GM23338 (cell line): ENCODE measurements at regions not wholly inside any gene's neighbourhood (a gene's known extent, or its start where the extent isn't known, plus 50 kb on each side); places are given as distances from the start of the nearest gene placed in this dataset.
A peak's percentile ranks its signal among the peaks of the same experiment; 100 is the strongest.

Experiments
- ATAC-seq: fragments of 200-7000 bp; cut with Tn5 transposase; 3 replicates; pipeline ENCODE4 v1.9.1; 2020
- DNase-seq: peaks from one replicate; pipeline ENCODE4 v3.0.0-alpha.2; 2015; ENCODE audit warnings: low spot score
- H2AFZ ChIP-seq: fragments of 200-600 bp; sonication (generic); 2 replicates; pipeline ENCODE4 v1.8.0; 2016; ENCODE audit warnings: antibody characterized with exemption, mild to moderate bottlenecking, moderate library complexity
- H3F3A ChIP-seq: fragments of 200-600 bp; sonication (generic); replicated peaks from 2 replicates; pipeline ENCODE4 v1.8.0; 2017; ENCODE audit warnings: antibody characterized with exemption, mixed run types, low read depth
- H3K27ac ChIP-seq: fragments of 200-600 bp; sonication (generic); 2 replicates; pipeline ENCODE4 v1.6.1; 2016; ENCODE audit warnings: low read depth
- H3K27me3 ChIP-seq: fragments of 200-600 bp; sonication (generic); 2 replicates; pipeline ENCODE4 v1.8.0; 2016; ENCODE audit warnings: mild to moderate bottlenecking, mixed run types, moderate library complexity; ENCODE audit not compliant: insufficient read depth
- H3K36me3 ChIP-seq: fragments of 200-600 bp; sonication (generic); 2 replicates; pipeline ENCODE4 v1.8.0; 2016; ENCODE audit warnings: mild to moderate bottlenecking; ENCODE audit not compliant: insufficient read depth
- H3K4me1 ChIP-seq: fragments of 200-600 bp; sonication (generic); 2 replicates; pipeline ENCODE4 v1.8.0; 2016; ENCODE audit warnings: mild to moderate bottlenecking, moderate library complexity; ENCODE audit not compliant: insufficient read depth
- H3K4me2 ChIP-seq: fragments of 200-600 bp; sonication (generic); 2 replicates; pipeline ENCODE4 v1.7.1; 2017; ENCODE audit warnings: mixed run types
- H3K4me3 ChIP-seq: fragments of 200-600 bp; sonication (generic); 2 replicates; pipeline ENCODE4 v1.6.1; 2016; ENCODE audit warnings: mixed run types
- H3K79me2 ChIP-seq: fragments of 200-600 bp; sonication (generic); replicated peaks from 2 replicates; pipeline ENCODE4 v1.8.0; 2017; ENCODE audit warnings: mild to moderate bottlenecking; ENCODE audit not compliant: insufficient read depth
- H3K9me2 ChIP-seq: fragments of 200-600 bp; sonication (generic); 2 replicates; pipeline ENCODE4 v1.8.0; 2017; ENCODE audit not compliant: insufficient read depth
- H4K20me1 ChIP-seq: fragments of 200-600 bp; sonication (generic); replicated peaks from 2 replicates; pipeline ENCODE4 v1.8.0; 2017; ENCODE audit warnings: mild to moderate bottlenecking; ENCODE audit not compliant: insufficient read depth
- H3K27ac Mint-ChIP-seq: 2 replicates; pipeline ENCODE4 v1.8.0; 2020; ENCODE audit warnings: inconsistent platforms, mild to moderate bottlenecking, moderate library complexity, mixed read lengths
- H3K27me3 Mint-ChIP-seq: 3 replicates; pipeline ENCODE4 v1.8.0; 2022; ENCODE audit warnings: low read depth, mild to moderate bottlenecking, moderate library complexity, mixed read lengths, inconsistent platforms; ENCODE audit not compliant: insufficient read depth, poor library complexity
- H3K36me3 Mint-ChIP-seq: 3 replicates; pipeline ENCODE4 v1.8.0; 2021; ENCODE audit warnings: low read depth, mild to moderate bottlenecking, inconsistent platforms, moderate library complexity, mixed read lengths
- H3K4me1 Mint-ChIP-seq: 3 replicates; pipeline ENCODE4 v1.8.0; 2020; ENCODE audit warnings: mild to moderate bottlenecking, inconsistent platforms, mixed read lengths
- H3K4me3 Mint-ChIP-seq: 3 replicates; pipeline ENCODE4 v1.8.0; 2021; ENCODE audit warnings: moderate library complexity, mild to moderate bottlenecking, inconsistent platforms, mixed read lengths
- H3K9me3 Mint-ChIP-seq: 3 replicates; pipeline ENCODE4 v1.8.0; 2020; ENCODE audit warnings: moderate library complexity, mild to moderate bottlenecking, inconsistent platforms, mixed read lengths
- CREB1 ChIP-seq: fragments of 250-450 bp; sonication (Bioruptor Pico); IDR thresholded peaks from 2 replicates; pipeline ENCODE4 v1.5.0; 2020; ENCODE audit warnings: low read depth, mild to moderate bottlenecking, moderate library complexity
- EZH2 ChIP-seq: fragments of 200-600 bp; sonication (generic); IDR thresholded peaks from one replicate; pipeline ENCODE4 v1.8.0; 2017; ENCODE audit warnings: antibody characterized with exemption, mild to moderate bottlenecking, low read depth; ENCODE audit not compliant: unreplicated experiment
- EZH2phosphoT487 ChIP-seq: fragments of 200-600 bp; sonication (generic); IDR thresholded peaks from one replicate; pipeline ENCODE4 v1.8.1; 2018; ENCODE audit warnings: antibody characterized with exemption; ENCODE audit not compliant: unreplicated experiment
- JUNB ChIP-seq: IDR thresholded peaks from one replicate; pipeline ENCODE4 v1.6.1; 2016; ENCODE audit warnings: antibody characterized with exemption; ENCODE audit not compliant: unreplicated experiment
- NANOG ChIP-seq: IDR thresholded peaks from 2 replicates; pipeline ENCODE4 v1.6.1; 2016; ENCODE audit warnings: antibody characterized with exemption, borderline replicate concordance
- POLR2AphosphoS5 ChIP-seq: IDR thresholded peaks from 2 replicates; pipeline ENCODE4 v1.6.1; 2016; ENCODE audit warnings: antibody characterized with exemption, low read depth
- REST ChIP-seq: IDR thresholded peaks from one replicate; pipeline ENCODE4 v1.6.1; 2018; ENCODE audit warnings: antibody characterized with exemption; ENCODE audit not compliant: unreplicated experiment
- STAT1 ChIP-seq: IDR thresholded peaks from one replicate; pipeline ENCODE4 v1.6.1; 2016; ENCODE audit warnings: antibody characterized with exemption; ENCODE audit not compliant: unreplicated experiment
- ZNF331 ChIP-seq: fragments of 250-450 bp; sonication (Bioruptor Pico); IDR thresholded peaks from 2 replicates; pipeline ENCODE4 v1.5.0; 2020; ENCODE audit warnings: low read depth, mild to moderate bottlenecking, moderate library complexity
- TF ChIP-seq, protein P1 (sequence below): IDR thresholded peaks from 2 replicates; pipeline ENCODE4 v1.6.1; 2016; ENCODE audit warnings: antibody characterized with exemption

DNA sequence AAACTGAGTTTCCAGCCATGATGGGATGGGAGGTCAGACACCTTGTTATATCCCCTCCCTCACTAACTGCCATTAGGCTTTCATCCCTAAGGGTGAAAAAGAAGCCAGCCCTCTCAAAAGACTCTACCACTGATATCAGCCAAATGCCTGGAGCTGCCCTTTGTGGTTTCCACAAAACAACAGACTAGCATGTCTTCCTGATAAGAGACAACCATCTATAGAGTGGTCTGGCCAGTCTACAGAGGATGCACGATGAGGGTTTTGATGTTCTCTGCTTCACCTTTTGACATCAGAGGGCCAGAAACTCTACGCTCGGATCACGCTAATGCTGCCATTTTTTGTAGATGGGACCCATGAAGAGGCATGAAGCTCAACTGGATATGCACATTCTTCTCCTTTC lies 61.7 kb upstream of the ARHGAP18 start:
- peaks cover 11% of the 10 kb centered on the region for H3K27me3 Mint-ChIP-seq
- no peaks in the 10 kb centered on the region; the same call in 2 of the 3 replicates for H3K36me3 Mint-ChIP-seq
- no peaks in the 10 kb centered on the region for H3K36me3 ChIP-seq
- H3K4me2 ChIP-seq, result no peak overlapping the region
- peaks cover 7% of the 10 kb centered on the region; the same call in 2 of the 3 replicates for H3K4me1 Mint-ChIP-seq
- H4K20me1 ChIP-seq, result no peaks in the 10 kb centered on the region
- H3K9me2 ChIP-seq, result no peaks in the 10 kb centered on the region
- TF ChIP-seq STAT1 (no peak), EZH2phosphoT487 (no peak), ZNF331 (CRISPR knock-in tag) (no peak), CREB1 (CRISPR knock-in tag) (no peak)
- no peak for ATAC-seq
- DNase-seq, result no peak
- 0 out of 2 replicates have a peak, but pooled peaks cover 6% of the 10 kb centered on the region for H3K4me1 ChIP-seq
- H3K27me3 ChIP-seq, result peaks cover 21% of the 10 kb centered on the region
- H3K4me3 Mint-ChIP-seq, result no peak overlapping the region
- H3F3A ChIP-seq, result no peaks in the 10 kb centered on the region
- H3K27ac ChIP-seq, result no peak overlapping the region
- no peak overlapping the region for H3K4me3 ChIP-seq
- H3K79me2 ChIP-seq, result no peaks in the 10 kb centered on the region
- no peak overlapping the region for H2AFZ ChIP-seq
- H3K27ac Mint-ChIP-seq, result no peak overlapping the region
- peaks cover 2% of the 10 kb centered on the region; the same call in 1 of the 3 replicates for H3K9me3 Mint-ChIP-seq

GRCh38 chr6:129767776-129768485 lies 58.0 kb upstream of the ARHGAP18 start:
- no peaks in the 10 kb centered on the region for H3K79me2 ChIP-seq
- H3F3A ChIP-seq, result no peaks in the 10 kb centered on the region
- peak overlapping the region; percentile 84 for H3K4me2 ChIP-seq
- DNase-seq (no peak), ATAC-seq (no peak)
- H3K9me2 ChIP-seq, result no peaks in the 10 kb centered on the region
- Mint-ChIP-seq H3K4me3 (peak overlapping the region; percentile 78), H3K4me1 (peaks cover 6% of the 10 kb centered on the region), H3K36me3 (no peaks in the 10 kb centered on the region; the same call in 2 of the 3 replicates), H3K27me3 (peaks cover 14% of the 10 kb centered on the region), H3K9me3 (peaks cover 2% of the 10 kb centered on the region; the same call in 1 of the 3 replicates), H3K27ac (no peak overlapping the region)
- H4K20me1 ChIP-seq, result no peaks in the 10 kb centered on the region
- H3K4me1 ChIP-seq, result 0 out of 2 replicates have a peak, but pooled peaks cover 6% of the 10 kb centered on the region
- H2AFZ ChIP-seq, result peak overlapping the region; percentile 98
- peaks cover 34% of the 10 kb centered on the region for H3K27me3 ChIP-seq
- TF ChIP-seq REST, result no peak
- no peak for TF ChIP-seq EZH2
- no peak for TF ChIP-seq NANOG
- TF ChIP-seq, protein P1, sequence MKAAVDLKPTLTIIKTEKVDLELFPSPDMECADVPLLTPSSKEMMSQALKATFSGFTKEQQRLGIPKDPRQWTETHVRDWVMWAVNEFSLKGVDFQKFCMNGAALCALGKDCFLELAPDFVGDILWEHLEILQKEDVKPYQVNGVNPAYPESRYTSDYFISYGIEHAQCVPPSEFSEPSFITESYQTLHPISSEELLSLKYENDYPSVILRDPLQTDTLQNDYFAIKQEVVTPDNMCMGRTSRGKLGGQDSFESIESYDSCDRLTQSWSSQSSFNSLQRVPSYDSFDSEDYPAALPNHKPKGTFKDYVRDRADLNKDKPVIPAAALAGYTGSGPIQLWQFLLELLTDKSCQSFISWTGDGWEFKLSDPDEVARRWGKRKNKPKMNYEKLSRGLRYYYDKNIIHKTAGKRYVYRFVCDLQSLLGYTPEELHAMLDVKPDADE, result no peak
- TF ChIP-seq JUNB, result no peak
- TF ChIP-seq EZH2phosphoT487, result no peak
- no peak for TF ChIP-seq CREB1 (CRISPR knock-in tag)
- no peak for TF ChIP-seq POLR2AphosphoS5
- H3K4me3 ChIP-seq, result peak overlapping the region; percentile 54
- H3K27ac ChIP-seq, result no peak overlapping the region
- H3K36me3 ChIP-seq, result no peaks in the 10 kb centered on the region
